Cardiac muscle cell (in vitro differentiated cells and primary cell): ENCODE measurements at regions not wholly inside any gene's neighbourhood (a gene's known extent, or its start where the extent isn't known, plus 50 kb on each side); places are given as distances from the start of the nearest gene placed in this dataset.
A peak's percentile ranks its signal among the peaks of the same experiment; 100 is the strongest.

Source experiments
- DNase-seq, 2 donors: peaks; one replicate each; pipeline versions ENCODE4 v3.0.0 to v3.0.0-alpha.2; 2010 to 2017; ENCODE audit warnings: low read depth in 1 of 2, low spot score in 1 of 2
- H3K27ac ChIP-seq: fragments of 200-600 bp; sonication (generic); 2 replicates; pipeline ENCODE4 v1.5.1; 2016
- H3K27me3 ChIP-seq: fragments of 200-600 bp; sonication (generic); 2 replicates; pipeline ENCODE4 v1.6.0; 2016; ENCODE audit warnings: control low read depth
- H3K36me3 ChIP-seq: fragments of 200-600 bp; sonication (generic); 2 replicates; pipeline ENCODE4 v1.5.1; 2016; ENCODE audit warnings: control low read depth
- H3K4me1 ChIP-seq: fragments of 200-600 bp; sonication (generic); 2 replicates; pipeline ENCODE4 v1.8.1; 2017; ENCODE audit warnings: low read depth, mild to moderate bottlenecking, mixed run types
- H3K4me3 ChIP-seq: fragments of 200-600 bp; sonication (generic); 2 replicates; pipeline ENCODE4 v1.5.1; 2016; ENCODE audit warnings: mild to moderate bottlenecking
- H3K9me3 ChIP-seq: fragments of 200-600 bp; sonication (generic); 2 replicates; pipeline ENCODE4 v1.5.1; 2017; ENCODE audit warnings: low read depth, mild to moderate bottlenecking, control low read depth
- TF ChIP-seq, protein P1 (sequence below): IDR thresholded peaks from 2 replicates; pipeline ENCODE4 v1.5.1; 2012; ENCODE audit warnings: low read depth, mild to moderate bottlenecking, low read length

- no peak for DNase-seq
- H3K4me3 ChIP-seq: no peak overlapping the region
- no peaks in the 10 kb centered on the region for H3K4me1 ChIP-seq
- H3K27ac ChIP-seq: no peak overlapping the region
- peaks cover 6% of the 10 kb centered on the region for H3K36me3 ChIP-seq
- H3K27me3 ChIP-seq: no peaks in the 10 kb centered on the region
- TF ChIP-seq, protein P1, sequence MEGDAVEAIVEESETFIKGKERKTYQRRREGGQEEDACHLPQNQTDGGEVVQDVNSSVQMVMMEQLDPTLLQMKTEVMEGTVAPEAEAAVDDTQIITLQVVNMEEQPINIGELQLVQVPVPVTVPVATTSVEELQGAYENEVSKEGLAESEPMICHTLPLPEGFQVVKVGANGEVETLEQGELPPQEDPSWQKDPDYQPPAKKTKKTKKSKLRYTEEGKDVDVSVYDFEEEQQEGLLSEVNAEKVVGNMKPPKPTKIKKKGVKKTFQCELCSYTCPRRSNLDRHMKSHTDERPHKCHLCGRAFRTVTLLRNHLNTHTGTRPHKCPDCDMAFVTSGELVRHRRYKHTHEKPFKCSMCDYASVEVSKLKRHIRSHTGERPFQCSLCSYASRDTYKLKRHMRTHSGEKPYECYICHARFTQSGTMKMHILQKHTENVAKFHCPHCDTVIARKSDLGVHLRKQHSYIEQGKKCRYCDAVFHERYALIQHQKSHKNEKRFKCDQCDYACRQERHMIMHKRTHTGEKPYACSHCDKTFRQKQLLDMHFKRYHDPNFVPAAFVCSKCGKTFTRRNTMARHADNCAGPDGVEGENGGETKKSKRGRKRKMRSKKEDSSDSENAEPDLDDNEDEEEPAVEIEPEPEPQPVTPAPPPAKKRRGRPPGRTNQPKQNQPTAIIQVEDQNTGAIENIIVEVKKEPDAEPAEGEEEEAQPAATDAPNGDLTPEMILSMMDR: no peak
- H3K9me3 ChIP-seq: no peaks in the 10 kb centered on the region
These were observed 210.4 kb upstream of the RGS6 start for GRCh38 chr14:71721791-71722190.

GRCh38 chr14:71722885-71723284 is 209.3 kb upstream of the RGS6 start:
- H3K36me3 ChIP-seq: peaks cover 6% of the 10 kb centered on the region
- no peak overlapping the region for H3K4me3 ChIP-seq
- no peak for DNase-seq
- TF ChIP-seq, protein P1: no peak
- no peak overlapping the region for H3K27ac ChIP-seq
- H3K9me3 ChIP-seq: no peaks in the 10 kb centered on the region
- no peaks in the 10 kb centered on the region for H3K4me1 ChIP-seq
- H3K27me3 ChIP-seq: no peaks in the 10 kb centered on the region

DNA sequence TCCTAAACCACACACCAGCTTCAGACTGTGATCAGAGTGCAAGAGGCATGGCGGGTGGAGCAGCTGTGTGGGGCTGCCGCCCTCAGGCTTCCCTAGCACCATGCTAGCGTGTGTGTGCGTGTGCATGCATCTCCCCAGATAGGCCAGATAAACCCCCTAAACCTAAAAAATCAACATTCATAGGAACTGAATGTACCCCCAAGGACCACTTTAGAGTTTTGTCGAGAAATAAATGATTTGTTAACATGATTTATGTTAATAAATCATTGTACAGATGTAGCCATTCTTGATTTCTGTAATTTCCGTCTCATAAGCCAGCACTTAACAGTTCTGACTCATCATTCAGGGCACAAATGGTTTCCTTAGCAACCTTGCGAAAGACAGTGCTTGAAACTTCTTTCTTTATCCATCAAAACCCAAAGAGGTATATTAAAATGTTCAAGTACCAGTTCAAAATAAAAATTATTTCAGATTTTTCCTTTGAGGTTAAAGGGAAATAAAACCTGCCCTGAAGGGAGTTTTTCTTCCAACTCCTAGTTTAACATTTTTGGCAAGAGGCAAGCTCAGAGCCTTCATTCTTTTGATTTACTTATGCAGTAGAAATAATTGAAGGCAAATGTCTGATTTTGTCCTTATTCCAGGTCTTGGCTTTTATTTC is 206.2 kb upstream of the RGS6 start:
- no peak overlapping the region for H3K27ac ChIP-seq
- no peaks in the 10 kb centered on the region for H3K4me1 ChIP-seq
- no peaks in the 10 kb centered on the region for H3K27me3 ChIP-seq
- peaks cover 6% of the 10 kb centered on the region for H3K36me3 ChIP-seq
- TF ChIP-seq, protein P1: no peak
- H3K9me3 ChIP-seq: no peaks in the 10 kb centered on the region
- peak in 1 of 2 donors; percentile 79 for DNase-seq
- H3K4me3 ChIP-seq: no peak overlapping the region

DNA sequence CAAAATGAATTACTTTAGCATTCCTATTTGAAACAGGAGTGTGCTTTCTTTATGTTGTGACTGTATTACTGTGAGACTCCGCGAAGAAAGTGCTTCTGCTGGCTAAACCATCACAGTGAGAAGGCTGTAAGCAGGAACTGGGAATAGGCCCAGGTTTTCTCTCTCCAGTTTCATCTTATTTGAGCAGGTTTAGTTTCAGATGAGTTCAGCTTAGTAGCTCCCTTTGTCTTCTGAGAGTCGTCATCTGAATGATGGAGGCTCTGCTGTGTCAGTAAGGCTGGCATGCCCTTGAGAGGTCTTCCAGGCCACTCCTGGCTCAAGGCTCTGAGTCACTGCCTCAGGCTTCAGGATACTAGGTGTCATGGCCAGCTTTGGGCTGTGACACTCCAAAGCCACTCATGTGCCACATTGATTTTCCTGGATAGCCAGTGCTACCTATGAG is 205.6 kb upstream of the RGS6 start:
- no peak for DNase-seq
- TF ChIP-seq, protein P1: no peak
- Histone ChIP-seq H3K36me3 (peaks cover 6% of the 10 kb centered on the region), H3K27ac (no peak overlapping the region), H3K9me3 (no peaks in the 10 kb centered on the region), H3K4me1 (no peaks in the 10 kb centered on the region), H3K27me3 (no peaks in the 10 kb centered on the region), H3K4me3 (no peak overlapping the region)

GRCh38 chr14:71728386-71728785 is 203.8 kb upstream of the RGS6 start:
- Histone ChIP-seq H3K36me3 (peaks cover 6% of the 10 kb centered on the region), H3K27ac (no peak overlapping the region), H3K9me3 (no peaks in the 10 kb centered on the region), H3K4me3 (no peak overlapping the region), H3K4me1 (no peaks in the 10 kb centered on the region), H3K27me3 (no peaks in the 10 kb centered on the region)
- no peak for DNase-seq
- TF ChIP-seq, protein P1: no peak

DNA sequence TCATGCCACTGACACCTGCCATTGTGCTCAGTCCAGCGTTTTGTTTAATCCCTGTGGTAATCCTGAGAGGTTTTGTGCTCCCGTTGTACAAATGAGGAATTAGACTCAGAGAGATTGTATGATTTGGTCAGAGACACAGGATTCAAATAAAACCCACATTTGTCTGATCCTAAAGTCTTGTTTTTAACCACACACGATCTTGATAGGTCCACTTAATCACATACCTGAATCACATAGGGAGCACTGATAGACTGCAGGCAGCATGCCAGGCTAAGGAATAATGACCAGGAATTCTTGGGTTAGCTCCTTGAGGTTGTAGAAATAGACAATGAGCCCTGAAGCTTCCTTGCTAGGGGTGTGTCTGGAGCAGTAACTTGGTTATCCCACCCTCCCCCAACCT is 202.6 kb upstream of the RGS6 start:
- Histone ChIP-seq H3K27ac (no peak overlapping the region), H3K9me3 (no peaks in the 10 kb centered on the region), H3K4me3 (no peak overlapping the region), H3K27me3 (no peaks in the 10 kb centered on the region), H3K36me3 (peaks cover 6% of the 10 kb centered on the region), H3K4me1 (no peaks in the 10 kb centered on the region)
- TF ChIP-seq, protein P1: no peak
- DNase-seq: no peak
